Astrocyte (in vitro differentiated cells and primary cell): ENCODE measurements at regions not wholly inside any gene's neighbourhood (a gene's known extent, or its start where the extent isn't known, plus 50 kb on each side); places are given as distances from the start of the nearest gene placed in this dataset.

Experiments used
- DNase-seq: peaks from one replicate; pipeline ENCODE4 v3.0.0-alpha.2; 2010; ENCODE audit warnings: low read depth
- FAIRE-seq: peaks from 2 replicates; lab custom pipeline; 2011; peaks lifted over from hg19 to GRCh38; lab: Jason Lieb, UNC
- H2AFZ ChIP-seq: 2 replicates; pipeline ENCODE4 v1.6.0; 2012; ENCODE audit warnings: low read depth, low read length, inconsistent platforms
- H3K27ac ChIP-seq: 2 replicates; pipeline ENCODE4 v1.5.1; 2011; ENCODE audit warnings: low read depth, low read length, inconsistent platforms
- H3K27me3 ChIP-seq: 2 replicates; pipeline ENCODE4 v1.6.0; 2011; ENCODE audit warnings: low read length, inconsistent platforms; ENCODE audit not compliant: insufficient read depth
- H3K36me3 ChIP-seq: 2 replicates; pipeline ENCODE4 v1.5.1; 2011; ENCODE audit warnings: low read length, inconsistent platforms; ENCODE audit not compliant: insufficient read depth
- H3K4me1 ChIP-seq: 2 replicates; pipeline ENCODE4 v1.5.1; 2011; ENCODE audit warnings: low read length, inconsistent platforms; ENCODE audit not compliant: insufficient read depth
- H3K4me2 ChIP-seq: 2 replicates; pipeline ENCODE4 v1.6.0; 2012; ENCODE audit warnings: low read length, inconsistent platforms
- H3K4me3 ChIP-seq: 2 replicates; pipeline ENCODE4 v1.5.1; 2011; ENCODE audit warnings: low read depth, mild to moderate bottlenecking, low read length, inconsistent platforms; ENCODE audit not compliant: insufficient read depth
- H3K79me2 ChIP-seq: 2 replicates; pipeline ENCODE4 v1.6.0; 2012; ENCODE audit warnings: mild to moderate bottlenecking, low read length, inconsistent platforms; ENCODE audit not compliant: insufficient read depth
- H3K9ac ChIP-seq: 2 replicates; pipeline ENCODE4 v1.6.0; 2012; ENCODE audit warnings: mild to moderate bottlenecking, low read length, inconsistent platforms
- H3K9me3 ChIP-seq: 2 replicates; pipeline ENCODE4 v1.5.1; 2012; ENCODE audit warnings: low read depth, mild to moderate bottlenecking, low read length, inconsistent platforms; ENCODE audit not compliant: insufficient read depth
- H4K20me1 ChIP-seq: 2 replicates; pipeline ENCODE4 v1.6.0; 2012; ENCODE audit warnings: low read length, inconsistent platforms; ENCODE audit not compliant: insufficient read depth
- H3K27ac Mint-ChIP-seq: one replicate; pipeline ENCODE4 v1.8.0; 2021; ENCODE audit warnings: mild to moderate bottlenecking, mixed read lengths; ENCODE audit not compliant: unreplicated experiment
- H3K27me3 Mint-ChIP-seq: one replicate; pipeline ENCODE4 v1.8.0; 2021; ENCODE audit warnings: low read depth, mixed read lengths; ENCODE audit not compliant: unreplicated experiment
- H3K36me3 Mint-ChIP-seq: one replicate; pipeline ENCODE4 v1.8.0; 2021; ENCODE audit warnings: low read depth, mixed read lengths; ENCODE audit not compliant: unreplicated experiment
- H3K4me1 Mint-ChIP-seq: one replicate; pipeline ENCODE4 v1.8.0; 2021; ENCODE audit warnings: low read depth, mixed read lengths; ENCODE audit not compliant: unreplicated experiment
- H3K4me3 Mint-ChIP-seq: one replicate; pipeline ENCODE4 v1.8.0; 2021; ENCODE audit warnings: mild to moderate bottlenecking, moderate library complexity, mixed read lengths; ENCODE audit not compliant: unreplicated experiment
- H3K9me3 Mint-ChIP-seq: one replicate; pipeline ENCODE4 v1.8.0; 2021; ENCODE audit warnings: mild to moderate bottlenecking, mixed read lengths; ENCODE audit not compliant: unreplicated experiment
- EZH2 ChIP-seq: IDR thresholded peaks from 2 replicates; pipeline ENCODE4 v1.6.1; 2012; ENCODE audit warnings: mild to moderate bottlenecking, low read length, inconsistent platforms; ENCODE audit not compliant: insufficient read depth
- TF ChIP-seq, protein P1 (sequence below): IDR thresholded peaks from 2 replicates; pipeline ENCODE4 v1.5.1; 2011; ENCODE audit warnings: low read depth, mild to moderate bottlenecking, inconsistent platforms, low read length, moderate library complexity; ENCODE audit not compliant: insufficient read depth

DNA sequence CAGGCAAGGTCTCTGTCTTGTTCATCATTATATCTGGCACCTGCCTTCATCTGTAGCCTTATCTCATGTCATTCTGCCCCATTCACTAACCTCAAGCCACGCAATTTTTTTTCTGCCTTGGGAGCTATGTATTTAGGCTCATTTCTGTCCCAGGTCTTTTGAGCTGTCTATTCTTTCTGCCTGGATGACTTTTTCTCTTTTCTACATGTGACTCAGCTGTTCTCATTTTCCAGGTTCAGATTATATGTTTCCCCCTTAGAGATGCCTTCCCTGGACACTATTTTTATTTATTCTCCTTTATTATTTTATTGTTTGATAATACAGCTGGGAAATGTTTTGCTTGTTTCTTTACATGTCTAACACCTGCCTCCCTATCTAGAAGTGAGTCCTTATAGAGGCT is 737.4 kb upstream of the TBX3 start:
- Mint-ChIP-seq H3K4me3 (no peak overlapping the region), H3K9me3 (peaks cover under 1% of the 10 kb centered on the region), H3K36me3 (no peaks in the 10 kb centered on the region), H3K27ac (no peak overlapping the region), H3K27me3 (peaks cover 6% of the 10 kb centered on the region), H3K4me1 (no peaks in the 10 kb centered on the region)
- Histone ChIP-seq H3K4me2 (no peak overlapping the region), H3K4me1 (no peaks in the 10 kb centered on the region), H3K9ac (no peak overlapping the region), H3K9me3 (no peaks in the 10 kb centered on the region), H3K36me3 (no peaks in the 10 kb centered on the region), H4K20me1 (no peaks in the 10 kb centered on the region), H3K4me3 (no peak overlapping the region), H3K27ac (no peak overlapping the region), H2AFZ (no peak overlapping the region), H3K27me3 (no peaks in the 10 kb centered on the region), H3K79me2 (no peaks in the 10 kb centered on the region)
- TF ChIP-seq, protein P1, sequence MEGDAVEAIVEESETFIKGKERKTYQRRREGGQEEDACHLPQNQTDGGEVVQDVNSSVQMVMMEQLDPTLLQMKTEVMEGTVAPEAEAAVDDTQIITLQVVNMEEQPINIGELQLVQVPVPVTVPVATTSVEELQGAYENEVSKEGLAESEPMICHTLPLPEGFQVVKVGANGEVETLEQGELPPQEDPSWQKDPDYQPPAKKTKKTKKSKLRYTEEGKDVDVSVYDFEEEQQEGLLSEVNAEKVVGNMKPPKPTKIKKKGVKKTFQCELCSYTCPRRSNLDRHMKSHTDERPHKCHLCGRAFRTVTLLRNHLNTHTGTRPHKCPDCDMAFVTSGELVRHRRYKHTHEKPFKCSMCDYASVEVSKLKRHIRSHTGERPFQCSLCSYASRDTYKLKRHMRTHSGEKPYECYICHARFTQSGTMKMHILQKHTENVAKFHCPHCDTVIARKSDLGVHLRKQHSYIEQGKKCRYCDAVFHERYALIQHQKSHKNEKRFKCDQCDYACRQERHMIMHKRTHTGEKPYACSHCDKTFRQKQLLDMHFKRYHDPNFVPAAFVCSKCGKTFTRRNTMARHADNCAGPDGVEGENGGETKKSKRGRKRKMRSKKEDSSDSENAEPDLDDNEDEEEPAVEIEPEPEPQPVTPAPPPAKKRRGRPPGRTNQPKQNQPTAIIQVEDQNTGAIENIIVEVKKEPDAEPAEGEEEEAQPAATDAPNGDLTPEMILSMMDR, result no peak
- no peak for TF ChIP-seq EZH2
- no peak for DNase-seq
- FAIRE-seq, result no peak

DNA sequence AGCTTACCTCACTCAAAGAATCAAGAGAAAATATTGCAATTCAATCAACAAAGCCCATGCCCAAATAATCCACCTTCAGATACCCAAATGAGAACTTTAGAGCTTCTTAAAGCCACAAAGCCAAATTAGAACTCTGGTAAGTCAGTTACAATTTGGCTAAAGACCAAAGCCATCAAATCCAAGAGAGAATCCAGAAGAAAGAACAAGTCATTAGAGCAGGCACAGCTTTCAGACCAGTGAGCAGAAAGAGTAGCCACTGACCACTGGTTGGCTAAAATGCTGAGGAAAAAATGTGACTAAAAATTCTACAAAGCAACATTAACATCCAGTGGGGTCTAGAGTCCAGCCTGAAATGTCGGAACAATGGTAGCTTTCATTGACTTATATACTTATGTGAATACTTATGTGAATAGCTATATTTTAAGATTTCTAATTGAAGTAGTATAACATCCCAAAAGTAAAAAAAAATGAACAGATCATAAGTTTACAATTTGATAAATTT is 735.2 kb upstream of the TBX3 start:
- H3K4me3 Mint-ChIP-seq, result no peak overlapping the region
- no peak for DNase-seq
- no peak overlapping the region for H3K9ac ChIP-seq
- H3K4me1 ChIP-seq, result no peaks in the 10 kb centered on the region
- H3K36me3 ChIP-seq, result no peaks in the 10 kb centered on the region
- no peaks in the 10 kb centered on the region for H4K20me1 ChIP-seq
- peaks cover 7% of the 10 kb centered on the region for H3K27me3 Mint-ChIP-seq
- H3K27ac ChIP-seq, result no peak overlapping the region
- no peak overlapping the region for H3K4me3 ChIP-seq
- no peak overlapping the region for H2AFZ ChIP-seq
- no peaks in the 10 kb centered on the region for H3K36me3 Mint-ChIP-seq
- no peak for FAIRE-seq
- H3K79me2 ChIP-seq, result no peaks in the 10 kb centered on the region
- no peaks in the 10 kb centered on the region for H3K4me1 Mint-ChIP-seq
- no peaks in the 10 kb centered on the region for H3K9me3 ChIP-seq
- no peaks in the 10 kb centered on the region for H3K9me3 Mint-ChIP-seq
- H3K27ac Mint-ChIP-seq, result no peak overlapping the region
- H3K27me3 ChIP-seq, result no peaks in the 10 kb centered on the region
- no peak overlapping the region for H3K4me2 ChIP-seq
- no peak for TF ChIP-seq EZH2
- TF ChIP-seq, protein P1, result no peak

DNA sequence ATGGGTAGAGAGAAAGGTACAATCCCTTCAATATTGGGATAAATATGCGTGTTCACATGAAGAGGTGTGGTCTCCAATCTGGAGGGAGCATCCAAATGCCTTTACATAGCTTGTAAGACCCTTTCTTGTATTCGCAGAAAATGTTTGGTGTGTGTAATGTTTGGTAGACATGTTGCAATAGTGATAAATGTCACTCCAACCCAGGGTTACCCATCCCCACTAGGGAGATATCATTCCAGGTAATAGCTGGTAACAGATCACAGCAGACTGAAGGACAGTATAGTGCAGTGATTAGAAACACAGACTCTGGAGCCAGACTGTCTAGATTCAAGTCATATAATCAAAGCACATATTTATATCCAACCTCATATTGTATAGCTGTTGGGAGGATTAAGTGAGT is 733.6 kb upstream of the TBX3 start:
- Mint-ChIP-seq H3K27me3 (peaks cover 7% of the 10 kb centered on the region), H3K4me3 (no peak overlapping the region), H3K4me1 (no peaks in the 10 kb centered on the region), H3K27ac (no peak overlapping the region), H3K36me3 (no peaks in the 10 kb centered on the region), H3K9me3 (no peaks in the 10 kb centered on the region)
- no peaks in the 10 kb centered on the region for H3K4me1 ChIP-seq
- H4K20me1 ChIP-seq, result no peaks in the 10 kb centered on the region
- no peak overlapping the region for H3K4me2 ChIP-seq
- H3K27me3 ChIP-seq, result no peaks in the 10 kb centered on the region
- H3K9ac ChIP-seq, result no peak overlapping the region
- no peaks in the 10 kb centered on the region for H3K36me3 ChIP-seq
- no peak overlapping the region for H3K4me3 ChIP-seq
- H3K9me3 ChIP-seq, result no peaks in the 10 kb centered on the region
- DNase-seq (no peak), FAIRE-seq (no peak)
- TF ChIP-seq, protein P1, result no peak
- TF ChIP-seq EZH2, result no peak
- no peak overlapping the region for H3K27ac ChIP-seq
- H2AFZ ChIP-seq, result no peak overlapping the region
- no peaks in the 10 kb centered on the region for H3K79me2 ChIP-seq
